ENCODE measurements at regions not wholly inside any gene's neighbourhood (a gene's known extent, or its start where the extent isn't known, plus 50 kb on each side); places are given as distances from the start of the nearest gene placed in this dataset.

DNA sequence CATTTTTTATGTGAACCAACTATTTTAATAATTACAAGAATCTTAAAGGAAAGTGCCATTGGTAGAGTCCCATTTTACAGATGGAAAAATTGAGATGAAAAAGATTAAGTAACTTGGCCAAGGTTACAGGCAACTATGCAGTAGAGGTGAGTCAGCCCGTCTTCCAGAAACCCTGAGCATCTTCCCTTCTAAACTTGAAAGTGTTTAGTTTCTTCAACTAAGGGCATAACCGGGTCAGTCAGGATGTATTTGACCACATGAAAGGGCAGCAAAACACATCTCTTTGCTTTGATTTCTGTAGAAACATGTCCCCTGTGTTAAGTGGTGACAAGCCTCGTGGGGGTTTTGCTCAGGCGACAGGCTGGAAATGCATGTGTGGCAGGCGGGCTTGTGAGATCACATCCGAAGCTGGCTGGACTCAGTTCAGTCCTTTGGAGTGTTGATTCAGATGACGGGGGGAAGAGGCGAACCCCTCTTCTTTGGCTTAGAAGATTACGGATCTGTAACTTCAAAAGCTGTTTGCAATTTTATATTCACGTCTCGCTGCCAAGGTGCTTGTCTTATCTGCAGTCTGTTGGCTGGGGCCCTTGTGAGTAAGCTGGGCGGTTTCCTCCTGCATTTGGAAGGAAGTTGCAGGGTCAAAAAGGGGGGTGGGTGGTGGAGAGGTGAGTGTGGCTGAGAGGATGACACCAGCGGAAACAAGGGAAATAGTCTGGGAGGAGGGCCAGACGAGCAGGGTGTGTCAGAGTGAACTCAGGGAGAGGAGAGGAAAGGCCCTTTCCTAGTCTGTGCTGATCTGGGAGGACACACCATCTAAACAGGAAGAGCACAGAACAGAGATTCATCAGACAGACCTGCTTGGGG, 78.9 kb upstream of the RPS23 start:
- DNase-seq (ENCODE audit: low read depth), result peak; percentile 58

DNA sequence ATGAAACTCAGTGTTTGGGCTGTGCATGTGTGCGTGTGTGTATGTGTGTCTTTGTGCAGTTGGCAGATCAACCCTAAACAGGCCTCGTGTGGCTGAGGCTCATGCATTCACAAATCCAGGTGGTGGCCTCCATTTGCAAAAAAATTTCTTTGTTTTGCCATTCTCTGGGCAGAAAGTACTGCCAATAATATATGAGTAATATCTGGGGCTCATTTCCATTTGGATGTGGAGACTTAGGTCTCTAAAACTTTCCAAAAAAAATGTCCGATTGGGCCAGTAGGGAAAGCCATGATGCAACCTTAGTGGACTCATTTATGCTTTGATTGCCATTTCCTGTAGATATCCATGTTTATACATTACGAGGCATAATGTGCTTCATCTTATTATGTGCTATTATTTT, 77.9 kb upstream of the RPS23 start:
- no peak for DNase-seq (ENCODE audit: low read depth)

DNA sequence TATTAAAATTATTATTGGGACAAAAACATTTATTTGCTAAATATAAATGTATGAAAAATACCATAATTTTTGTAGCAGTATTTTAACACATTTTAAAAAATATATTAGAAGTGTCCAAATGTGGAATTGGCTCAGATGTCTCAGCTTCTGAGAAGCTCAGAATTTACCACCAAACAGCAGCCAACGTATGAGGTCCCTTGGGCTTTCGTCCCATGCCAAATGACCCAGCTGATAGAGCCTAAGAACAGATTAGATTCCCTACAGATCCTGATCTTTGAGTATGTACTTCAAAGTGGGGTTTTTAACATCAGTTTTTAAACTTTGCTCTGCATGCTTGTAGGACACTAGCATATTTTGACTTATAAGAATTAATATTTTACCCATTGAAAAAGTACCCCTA, 77.3 kb upstream of the RPS23 start:
- no peak for DNase-seq (ENCODE audit: low read depth)

DNA sequence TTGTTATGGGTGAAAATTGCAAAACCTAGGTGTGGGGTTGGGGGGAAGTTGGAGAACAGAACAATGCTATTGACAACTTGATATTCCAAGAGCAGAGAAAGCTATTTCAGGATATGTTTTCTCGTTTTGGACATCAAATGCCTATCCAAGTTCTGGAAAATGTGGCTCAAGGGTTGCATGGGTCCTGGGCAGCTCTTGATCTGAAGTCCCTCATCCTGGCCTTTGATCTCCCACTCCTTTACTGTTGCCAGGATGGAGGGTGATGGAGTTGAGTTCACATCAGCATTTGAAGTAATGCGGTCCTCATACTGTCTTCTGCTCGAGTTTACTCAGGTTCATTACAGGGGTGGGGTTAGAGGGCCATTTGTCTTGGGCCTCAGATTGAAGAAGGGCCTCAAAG, 76.9 kb upstream of the RPS23 start:
- DNase-seq (ENCODE audit: low read depth), result no peak

DNA sequence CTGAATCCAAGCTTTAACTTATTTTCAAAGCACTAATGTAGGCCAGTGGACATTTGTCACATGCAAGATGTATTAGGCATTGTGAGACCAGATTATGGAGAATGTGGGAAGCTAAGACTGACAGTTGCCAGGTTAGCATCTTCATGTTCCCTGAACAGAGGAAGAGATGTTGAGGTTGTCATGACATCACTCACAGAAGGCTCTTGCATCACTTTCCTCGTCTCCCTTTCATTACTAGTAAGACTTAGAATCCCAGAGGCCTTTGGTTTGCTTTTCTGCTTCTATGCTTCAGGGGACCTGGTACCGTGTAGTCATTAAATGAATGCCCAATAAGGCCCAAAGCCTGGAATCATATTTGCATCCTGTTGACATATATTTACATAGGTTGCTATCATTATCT, 76.4 kb upstream of the RPS23 start:
- no peak for DNase-seq (ENCODE audit: low read depth)

DNA sequence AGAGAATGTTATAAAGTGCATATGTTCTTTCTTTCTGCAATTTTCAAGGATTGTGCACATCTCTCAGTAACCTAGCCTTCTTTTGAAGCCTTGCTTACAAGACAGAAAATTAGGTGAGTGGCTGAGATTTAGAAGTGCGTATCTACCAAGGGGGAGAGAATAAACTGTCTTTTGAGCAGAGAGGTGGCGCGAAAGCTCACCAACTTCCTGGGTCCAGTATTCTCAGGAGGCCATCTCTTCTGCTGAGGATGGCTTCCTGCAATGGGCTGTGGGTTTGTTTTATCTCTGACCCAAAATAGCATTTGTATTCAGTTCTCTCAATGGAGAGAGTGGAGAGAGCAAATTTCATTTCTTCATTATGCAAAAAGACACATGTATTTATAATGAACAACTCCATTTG, 75.4 kb upstream of the RPS23 start:
- no peak for DNase-seq (ENCODE audit: low read depth)

DNA sequence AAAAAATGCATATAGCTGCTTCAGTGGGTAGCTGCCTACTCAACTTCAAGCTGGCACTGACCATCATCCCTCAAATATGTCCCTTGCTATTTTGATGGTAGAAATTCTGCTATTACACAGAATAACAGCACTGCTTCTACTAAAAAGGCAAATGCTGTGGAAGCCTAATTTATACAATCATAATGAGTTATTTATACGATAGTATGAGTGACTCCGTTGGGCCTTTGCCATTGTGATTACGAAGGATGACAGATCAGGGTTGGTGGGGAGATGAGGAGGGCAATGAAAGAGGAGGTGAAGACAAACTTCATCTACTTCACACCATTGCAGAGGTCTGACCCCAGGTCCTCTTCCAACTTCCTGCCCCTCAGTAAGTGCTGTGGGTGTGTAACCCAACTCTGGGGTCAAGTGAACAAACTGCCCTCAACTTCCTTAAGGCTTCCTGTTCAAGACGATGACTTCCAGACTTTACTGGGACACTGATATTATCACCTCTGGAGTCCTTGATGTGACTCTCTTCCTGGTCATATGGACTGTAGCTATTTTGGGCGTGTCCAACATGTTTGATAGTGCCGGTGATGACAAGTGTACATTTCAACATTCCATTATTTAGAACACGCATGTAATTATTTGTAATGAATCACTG, 74.1 kb upstream of the RPS23 start:
- DNase-seq (ENCODE audit: low read depth), result no peak

DNA sequence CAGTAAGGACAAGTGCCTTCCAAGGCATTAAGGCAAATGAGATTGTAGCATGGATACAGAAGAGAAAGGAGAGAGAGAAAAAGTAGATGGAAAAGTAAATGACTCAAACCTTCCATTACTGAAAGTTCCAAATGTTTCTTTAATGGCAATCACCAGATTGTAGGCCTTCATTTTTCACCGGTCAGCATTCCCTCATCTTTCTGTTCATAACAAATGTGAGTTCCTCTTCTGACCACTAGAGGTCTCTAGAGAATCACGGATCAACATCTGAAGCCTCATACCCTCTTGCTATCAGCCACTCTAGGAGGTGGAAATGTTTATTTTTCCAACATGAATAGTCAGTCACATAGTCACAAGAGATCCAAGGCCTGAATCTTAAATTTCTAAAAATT, 73.6 kb upstream of the RPS23 start:
- DNase-seq (ENCODE audit: low read depth), result no peak

DNA sequence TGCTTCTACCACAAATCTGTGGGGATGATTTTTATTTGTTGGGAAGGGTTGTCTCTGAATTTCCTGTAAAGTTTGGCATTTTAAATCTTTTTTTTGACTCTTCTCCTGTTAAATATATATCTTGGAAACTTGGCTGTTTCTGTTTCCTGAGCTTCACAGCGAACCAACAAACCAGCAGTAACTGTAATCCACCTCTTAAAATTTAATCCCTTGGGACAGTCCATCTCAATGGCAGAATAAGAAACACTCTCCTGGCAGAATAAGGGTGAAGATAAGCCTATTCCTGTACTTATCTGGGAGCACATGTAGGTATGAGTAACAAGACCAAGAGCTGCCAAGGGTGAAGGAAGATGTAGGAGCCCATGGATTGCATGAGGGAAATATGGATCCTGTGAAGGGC, 73.1 kb upstream of the RPS23 start:
- no peak for DNase-seq (ENCODE audit: low read depth)

DNA sequence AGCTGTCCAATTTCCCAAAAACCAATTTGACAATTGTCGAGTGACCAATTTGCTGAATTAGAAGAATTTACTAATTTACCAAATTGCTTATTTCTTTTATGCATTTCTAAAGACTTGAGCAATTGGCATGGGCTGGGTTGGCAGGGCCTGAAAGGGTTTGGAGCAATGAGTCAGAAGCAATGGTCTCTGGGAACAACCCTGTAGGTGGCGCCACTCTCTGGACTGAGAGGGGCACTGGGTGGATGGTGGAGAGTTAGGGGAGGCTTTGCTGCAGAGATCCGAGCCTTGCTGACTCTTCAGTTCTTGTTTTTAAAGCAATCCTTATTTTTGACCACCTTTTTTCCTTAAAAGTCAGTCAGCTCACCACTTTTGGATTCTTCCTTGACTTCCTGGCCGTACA, 71.5 kb upstream of the RPS23 start:
- no peak for DNase-seq (ENCODE audit: low read depth)

DNA sequence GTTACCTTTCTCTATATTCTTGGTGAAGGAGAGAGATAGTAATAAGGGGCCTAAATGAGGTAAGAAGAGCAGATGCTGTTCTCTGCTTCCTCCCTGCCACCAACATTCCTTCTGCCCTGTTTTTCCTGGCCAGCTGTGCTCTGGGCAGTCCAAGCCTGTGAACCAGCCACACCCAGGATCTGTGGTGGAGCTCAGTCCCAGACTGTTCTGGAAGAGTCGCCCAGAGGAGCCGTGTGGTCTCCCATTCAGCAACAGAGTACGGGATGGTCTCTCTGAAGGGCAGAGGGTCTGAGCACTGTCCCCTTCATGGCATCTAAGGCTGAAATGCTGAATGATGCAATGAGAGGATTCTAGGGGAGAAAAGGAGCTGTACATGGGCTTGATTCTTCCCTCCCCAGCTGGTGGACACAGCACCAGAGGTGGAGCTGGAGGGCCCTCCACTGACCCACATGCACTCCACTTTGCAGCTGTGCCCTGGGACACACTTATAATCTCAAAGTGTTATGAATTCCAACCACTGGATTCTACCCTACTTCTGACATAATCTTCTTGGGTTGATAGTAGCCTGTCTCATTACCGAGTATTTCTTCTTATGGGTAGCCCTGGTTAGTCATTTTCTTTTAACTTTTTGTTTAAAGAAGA, 70.8 kb upstream of the RPS23 start:
- DNase-seq (ENCODE audit: low read depth), result no peak

DNA sequence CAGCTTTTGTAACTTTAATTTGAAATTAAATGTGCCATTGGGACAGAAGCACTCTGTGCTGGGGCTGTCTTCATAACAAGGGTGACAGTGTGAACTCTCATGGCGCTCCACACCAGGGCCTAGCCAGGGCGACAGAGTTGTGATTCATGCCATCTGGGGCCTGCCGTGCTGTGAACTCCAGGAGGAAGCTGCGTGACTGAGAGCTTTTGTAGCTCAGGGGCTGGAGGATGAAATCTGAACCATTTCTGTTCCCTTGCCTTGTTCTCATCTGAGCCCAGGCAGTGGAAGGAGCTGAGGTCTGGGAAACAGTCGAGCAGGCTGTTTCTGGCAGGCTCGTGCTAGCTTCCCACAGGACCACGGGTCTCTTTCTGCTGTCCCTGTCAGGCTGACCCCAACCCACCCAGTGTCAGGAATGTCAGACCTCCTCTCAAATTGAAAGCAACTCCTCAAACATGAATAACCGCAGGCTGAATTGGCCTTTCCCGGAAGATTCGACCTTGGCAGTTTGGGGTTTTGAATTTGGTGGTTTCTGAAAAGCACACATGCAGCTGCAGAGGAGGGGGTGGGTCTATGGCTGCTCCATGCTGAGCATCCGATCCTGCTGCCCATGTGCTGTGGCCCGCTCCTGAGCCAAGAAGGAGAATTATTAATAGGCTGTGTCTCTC, 69.2 kb upstream of the RPS23 start:
- DNase-seq (ENCODE audit: low read depth), result no peak

DNA sequence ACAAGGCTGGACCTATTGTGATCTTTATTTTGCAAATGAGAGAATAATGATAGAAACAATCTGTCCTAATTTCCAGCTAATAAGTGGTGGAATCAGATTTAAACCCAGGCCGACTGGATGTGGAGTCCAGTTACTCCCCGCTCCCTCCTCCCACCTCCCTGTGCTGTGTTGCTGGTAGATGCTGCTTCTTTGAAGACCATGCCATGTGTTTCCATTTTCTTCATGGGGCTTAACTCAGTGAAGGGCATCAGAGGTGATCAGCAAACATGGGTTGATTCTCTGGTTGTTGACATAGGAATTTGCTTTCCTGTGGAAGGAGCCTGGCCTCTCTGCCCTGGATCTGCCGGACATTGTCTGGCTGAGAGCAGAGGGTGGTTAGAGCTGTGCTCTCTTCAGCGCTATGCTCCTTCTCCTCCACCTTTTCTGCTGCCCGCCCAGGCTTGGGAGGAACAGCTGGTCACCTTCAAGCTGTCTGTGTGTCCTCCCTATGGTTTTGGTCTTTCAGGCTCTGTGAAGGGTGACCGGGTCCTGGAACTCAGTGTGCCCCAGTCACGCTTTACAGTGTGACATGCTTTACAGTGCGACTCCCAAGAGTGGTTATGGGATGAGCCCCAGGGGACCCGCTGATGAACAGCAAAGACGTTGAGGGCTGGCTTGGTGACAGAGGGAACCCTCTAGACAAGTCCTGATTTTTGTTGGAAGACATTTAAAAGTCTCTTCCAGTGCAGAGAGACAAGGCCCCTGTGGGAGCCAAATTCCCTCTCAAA, 68.4 kb upstream of the RPS23 start:
- no peak for DNase-seq (ENCODE audit: low read depth)

DNA sequence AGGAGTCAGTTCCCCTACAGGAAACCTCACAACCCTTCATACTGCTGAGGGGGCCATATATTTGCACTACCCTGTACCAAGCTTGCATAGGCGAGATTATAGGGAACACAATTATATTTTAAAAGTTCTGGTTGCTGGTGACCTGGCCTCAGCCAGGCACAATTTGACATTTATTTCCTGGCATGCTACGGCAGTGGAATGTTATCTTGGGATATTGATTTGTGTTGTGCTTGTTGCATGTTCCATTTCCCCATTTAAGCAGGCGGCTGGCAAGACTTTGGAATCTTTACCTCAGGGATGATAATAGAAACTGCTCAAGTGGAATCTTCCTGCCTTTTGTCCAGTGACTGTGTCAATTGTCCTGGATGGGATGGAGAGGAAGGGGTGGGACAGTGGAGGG, 67.0 kb upstream of the RPS23 start:
- no peak for DNase-seq (ENCODE audit: low read depth)

DNA sequence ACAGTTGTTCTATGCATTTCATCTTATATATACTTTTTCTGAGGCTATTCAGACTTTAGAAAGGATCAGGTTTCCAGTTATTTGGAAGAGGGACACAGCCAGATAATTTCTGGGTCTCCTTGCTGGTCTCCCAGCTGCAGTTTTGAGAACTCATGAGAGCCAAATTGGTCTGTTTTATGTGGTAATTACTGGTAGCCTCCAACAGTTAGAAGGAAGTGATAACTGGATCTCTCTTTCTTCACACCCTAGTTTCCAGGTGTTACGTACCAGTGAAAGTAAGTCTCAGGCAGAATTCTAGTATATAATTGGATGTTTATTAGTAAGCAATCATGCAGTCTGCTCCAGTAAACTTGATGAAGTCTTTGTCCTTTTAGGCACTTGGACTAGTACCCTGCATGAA, 63.2 kb upstream of the RPS23 start:
- DNase-seq (ENCODE audit: low read depth), result no peak

DNA sequence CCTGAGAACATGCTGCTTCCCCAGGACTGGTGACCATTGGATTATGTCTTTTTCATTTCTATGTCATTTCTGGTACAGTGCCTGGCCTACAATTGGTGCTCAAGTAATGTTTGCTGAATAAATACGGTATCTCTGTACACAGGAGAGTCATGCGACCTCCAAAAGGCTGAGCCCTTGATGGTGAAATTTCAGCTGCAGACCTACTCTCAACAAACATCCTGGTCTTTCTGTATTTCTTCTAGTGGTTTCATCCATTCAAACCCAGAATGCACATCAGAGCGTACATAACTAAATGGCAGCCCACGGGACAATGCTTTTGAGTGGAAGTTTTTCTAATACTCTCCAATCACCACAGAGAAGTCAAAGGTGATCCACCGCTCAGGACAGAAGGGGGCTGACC, 62.6 kb upstream of the RPS23 start:
- no peak for DNase-seq (ENCODE audit: low read depth)

DNA sequence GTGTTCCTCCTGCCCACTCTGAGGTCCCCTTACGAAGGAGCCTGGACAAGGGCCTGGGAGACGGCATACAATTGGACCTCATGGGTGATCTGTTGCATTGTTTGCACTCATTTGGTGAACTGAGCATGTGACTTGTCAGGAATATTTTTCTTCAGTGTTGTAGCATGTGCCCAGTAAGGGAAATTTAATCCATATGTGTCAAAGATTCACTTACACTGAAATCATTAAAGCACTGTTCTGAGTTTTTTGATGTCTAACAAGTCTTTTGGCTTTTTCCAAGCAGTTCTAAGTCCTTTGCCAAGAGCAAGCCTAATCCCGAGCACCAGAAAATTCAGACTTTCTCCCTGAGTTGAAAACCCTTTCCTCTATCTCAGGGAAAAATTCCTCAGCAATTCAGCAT, 61.6 kb upstream of the RPS23 start:
- DNase-seq (ENCODE audit: low read depth), result no peak

DNA sequence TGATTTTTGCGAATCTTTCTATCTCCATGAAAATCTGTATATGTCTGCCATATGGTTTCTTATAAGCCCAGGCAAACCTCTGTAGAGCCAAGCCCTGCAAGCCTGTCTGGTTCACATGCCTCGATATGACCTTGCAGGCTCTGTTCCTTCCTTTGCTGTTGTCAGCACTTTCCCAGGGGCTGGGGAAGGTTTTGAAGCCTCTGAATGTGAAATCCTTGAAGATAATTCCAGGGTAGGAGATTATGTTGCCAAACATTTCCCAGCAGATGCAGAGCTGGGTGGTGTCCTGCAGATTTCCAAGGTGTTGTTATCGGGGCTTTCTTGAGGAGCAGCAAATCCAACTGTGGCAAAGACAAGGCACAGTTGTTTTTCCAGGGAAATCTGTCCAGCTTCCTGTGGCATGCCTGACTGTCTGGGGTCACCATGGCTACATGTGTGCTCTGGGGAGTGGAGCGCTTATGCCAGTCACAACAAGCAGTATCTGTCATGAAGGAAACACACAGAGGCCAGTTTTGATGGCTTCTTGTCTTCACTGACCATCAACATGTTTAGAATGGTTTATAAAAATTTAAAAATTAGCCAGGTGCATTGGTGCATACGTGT, 60.7 kb upstream of the RPS23 start:
- no peak for DNase-seq (ENCODE audit: low read depth)

DNA sequence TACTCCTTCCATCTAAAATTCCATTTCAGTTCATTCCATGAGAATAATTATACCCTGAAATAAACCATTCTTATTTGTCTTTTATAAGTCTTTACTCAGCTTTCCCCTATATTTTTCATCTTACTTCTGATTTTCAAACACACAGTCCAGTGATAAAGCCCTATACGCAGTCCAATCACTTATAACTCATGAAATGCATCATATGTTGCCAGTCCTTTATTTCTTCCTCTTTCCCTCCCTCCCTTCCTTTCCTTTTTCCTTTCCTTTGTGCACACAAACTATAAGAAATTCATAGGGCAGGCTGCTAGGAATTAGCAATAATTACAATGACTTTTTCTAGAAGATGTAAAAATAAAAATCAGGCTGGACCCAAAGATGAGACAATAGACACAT, 58.8 kb upstream of the RPS23 start:
- DNase-seq (ENCODE audit: low read depth), result no peak

DNA sequence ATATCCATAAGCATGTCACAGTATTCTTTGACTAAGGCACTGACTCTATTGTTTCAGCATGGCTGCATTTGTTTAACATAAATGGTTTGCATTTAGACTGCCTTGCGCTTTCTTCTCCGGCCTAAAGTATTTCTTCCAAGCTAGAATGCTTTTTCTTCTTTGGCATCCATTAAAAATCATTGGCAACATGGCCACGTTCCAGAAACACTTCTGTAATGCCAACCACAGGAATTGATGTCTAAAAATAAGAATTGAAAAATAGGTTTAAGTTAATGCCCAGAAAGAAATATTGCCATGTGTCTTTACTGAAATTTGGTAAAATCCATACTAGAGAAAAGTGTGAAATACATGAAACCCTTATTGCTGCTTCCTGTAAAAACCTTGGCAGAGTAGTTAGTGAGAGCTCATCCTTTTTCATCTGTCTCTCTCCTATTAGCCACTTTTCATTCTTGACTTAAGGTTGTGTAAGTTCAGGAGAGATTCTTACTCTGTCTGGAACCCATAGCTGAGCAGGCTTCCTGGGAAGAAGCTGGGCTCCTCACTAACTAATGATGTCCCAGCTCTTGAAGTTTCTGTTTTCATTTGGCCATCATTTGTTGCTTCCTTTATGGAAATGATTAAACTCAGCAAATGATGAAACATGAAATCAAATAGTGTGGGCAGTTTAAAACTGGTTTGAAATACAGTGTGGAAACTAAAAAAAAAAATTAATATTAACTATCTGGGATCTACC, 58.2 kb upstream of the RPS23 start:
- DNase-seq (ENCODE audit: low read depth), result no peak

DNA sequence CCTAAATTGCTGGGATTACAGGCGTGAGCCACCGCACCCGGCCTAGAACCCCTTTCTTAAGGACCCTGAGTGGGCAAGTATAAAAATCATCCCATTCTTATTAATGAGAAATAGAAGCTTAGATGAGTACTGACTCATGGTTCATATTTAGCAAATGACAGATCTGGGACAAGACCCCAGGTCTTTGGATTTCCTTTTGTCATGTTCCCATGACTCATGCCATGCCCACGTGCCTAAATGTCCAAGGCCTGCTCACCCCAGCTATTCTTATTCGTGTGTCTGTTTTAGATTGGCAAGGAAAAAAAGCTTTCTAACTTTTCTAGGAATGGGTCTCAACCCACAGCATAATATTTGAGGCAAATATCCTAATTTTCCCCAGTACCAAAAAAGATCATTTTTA, 57.7 kb upstream of the RPS23 start:
- no peak for DNase-seq (ENCODE audit: low read depth)

All from stimulated activated CD4-positive, alpha-beta T cell treated with anti-CD3 and anti-CD28 coated beads, Interleukin-2, amount 100 ng/mL, for 4 hours (primary cell).